PC-3 (cell line): ENCODE measurements at regions not wholly inside any gene's neighbourhood (a gene's known extent, or its start where the extent isn't known, plus 50 kb on each side); places are given as distances from the start of the nearest gene placed in this dataset.

Source experiments
- ATAC-seq: fragments of 200-7000 bp; cut with Tn5 transposase; 2 replicates; pipeline ENCODE4 v1.9.1; 2020; ENCODE audit warnings: mild to moderate bottlenecking, moderate library complexity
- BruUV-seq: library from RNA; stranded (reverse); fragments of 400-500 nt; replicated peaks from 2 replicates; lab custom pipeline; 2021; lab: Mats Ljungman, UMichigan
- CTCF ChIA-PET: fragments of 300-600 bp; sonication (Branson Sonifier 250); formaldehyde crosslinking; loops from one replicate; lab custom pipeline; 2022; ENCODE audit warnings: antibody characterized with exemption; lab: Charles Lee
- POLR2A ChIA-PET: fragments of 300-600 bp; sonication (Branson Sonifier 250); formaldehyde crosslinking; loops from one replicate; lab custom pipeline; 2022; ENCODE audit warnings: antibody characterized with exemption; ENCODE audit not compliant: unreplicated experiment; lab: Charles Lee
- DNase-seq: peaks from one replicate; pipeline ENCODE4 v3.0.0-alpha.2; 2015
- H2AFZ ChIP-seq: fragments of 300-600 bp; sonication (generic); 2 replicates; pipeline ENCODE4 v1.6.0; 2016; ENCODE audit warnings: antibody characterized with exemption, low read length
- H3F3A ChIP-seq: fragments of 300-600 bp; sonication (generic); one replicate; pipeline ENCODE4 v1.6.0; 2017; ENCODE audit warnings: antibody characterized with exemption, low read length, control low read depth, mild to moderate bottlenecking; ENCODE audit not compliant: unreplicated experiment
- H3K27ac ChIP-seq: fragments of 300-600 bp; sonication (generic); 2 replicates; pipeline ENCODE4 v1.5.1; 2016; ENCODE audit warnings: mild to moderate bottlenecking, low read length
- H3K27me3 ChIP-seq: fragments of 300-600 bp; sonication (generic); 2 replicates; pipeline ENCODE4 v1.6.1; 2016; ENCODE audit warnings: low read length, mixed read lengths
- H3K36me3 ChIP-seq: fragments of 300-600 bp; sonication (generic); 2 replicates; pipeline ENCODE4 v1.6.1; 2016; ENCODE audit warnings: low read depth, mixed run types, low read length, mixed read lengths
- H3K4me1 ChIP-seq: fragments of 300-600 bp; sonication (generic); 2 replicates; pipeline ENCODE4 v1.5.1; 2016; ENCODE audit warnings: low read length; ENCODE audit not compliant: insufficient read depth
- H3K4me2 ChIP-seq: fragments of 300-600 bp; sonication (generic); 2 replicates; pipeline ENCODE4 v1.6.0; 2016; ENCODE audit warnings: low read length
- H3K4me3 ChIP-seq: fragments of 300-600 bp; sonication (generic); 2 replicates; pipeline ENCODE4 v1.5.1; 2016; ENCODE audit warnings: mild to moderate bottlenecking, low read length, mixed read lengths
- H3K79me2 ChIP-seq: fragments of 300-600 bp; sonication (generic); 2 replicates; pipeline ENCODE4 v1.6.1; 2017; ENCODE audit warnings: low read length, mixed read lengths
- H3K9ac ChIP-seq: fragments of 300-600 bp; sonication (generic); 2 replicates; pipeline ENCODE4 v1.6.0; 2016; ENCODE audit warnings: mild to moderate bottlenecking, low read length
- H3K9me2 ChIP-seq: fragments of 300-600 bp; sonication (generic); replicated peaks from 2 replicates; pipeline ENCODE4 v1.6.1; 2016; ENCODE audit warnings: mixed run types, low read length, mixed read lengths
- H3K9me3 ChIP-seq: fragments of 300-600 bp; sonication (generic); 2 replicates; pipeline ENCODE4 v1.6.1; 2016; ENCODE audit warnings: low read length, mixed read lengths
- H4K20me1 ChIP-seq: fragments of 300-600 bp; sonication (generic); 2 replicates; pipeline ENCODE4 v1.6.1; 2016; ENCODE audit warnings: low read length, mixed read lengths
- EZH2 ChIP-seq: fragments of 300-600 bp; sonication (generic); IDR thresholded peaks from one replicate; pipeline ENCODE4 v1.6.1; 2017; ENCODE audit warnings: antibody characterized with exemption, mild to moderate bottlenecking, low read length; ENCODE audit not compliant: unreplicated experiment
- EZH2phosphoT487 ChIP-seq: fragments of 300-600 bp; sonication (generic); IDR thresholded peaks from 2 replicates; pipeline ENCODE4 v1.6.1; 2018; ENCODE audit warnings: mild to moderate bottlenecking, antibody characterized with exemption, low read length, borderline replicate concordance
- intact Hi-C: fragments of 100-400 bp; cut with micrococcal nuclease; formaldehyde crosslinking; loops from 2 replicates; pipeline ENCODE4 v1.9.0; 2023
- TF ChIP-seq, protein P1 (sequence below): fragments of 300-600 bp; sonication (generic); conservative IDR thresholded peaks from 2 replicates; pipeline ENCODE4 v1.5.1; 2017; ENCODE audit warnings: antibody characterized with exemption, low read depth, mild to moderate bottlenecking, low read length

DNA sequence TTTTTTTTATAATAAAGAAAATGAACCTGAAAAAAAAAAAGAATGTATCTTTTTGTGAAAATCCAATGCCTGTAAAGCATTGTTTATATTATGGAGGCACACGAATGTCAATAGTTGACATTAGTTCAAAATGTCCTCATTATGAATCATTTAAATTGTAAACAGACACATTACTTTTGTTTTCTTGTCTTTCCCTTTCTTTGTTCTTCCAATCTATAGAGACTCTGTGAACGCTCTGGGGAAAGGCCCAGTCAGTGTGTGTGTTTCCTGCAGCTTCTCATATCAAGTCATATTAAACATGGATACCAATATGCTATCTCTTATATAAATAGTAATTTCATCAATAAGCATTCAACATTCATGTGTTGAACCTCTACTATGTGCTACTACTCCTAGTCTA is 193.1 kb downstream of the KCTD12 start:
- ATAC-seq (no peak; the same call in 1 of the 2 replicates), DNase-seq (no peak)
- no peaks in the 10 kb centered on the region for H3K4me1 ChIP-seq
- no peak overlapping the region for H3K9ac ChIP-seq
- H3K36me3 ChIP-seq, result no peaks in the 10 kb centered on the region
- POLR2A ChIA-PET, result no interaction called here
- BruUV-seq, result no TSS peak
- TF ChIP-seq EZH2phosphoT487, result no peak
- TF ChIP-seq, protein P1, sequence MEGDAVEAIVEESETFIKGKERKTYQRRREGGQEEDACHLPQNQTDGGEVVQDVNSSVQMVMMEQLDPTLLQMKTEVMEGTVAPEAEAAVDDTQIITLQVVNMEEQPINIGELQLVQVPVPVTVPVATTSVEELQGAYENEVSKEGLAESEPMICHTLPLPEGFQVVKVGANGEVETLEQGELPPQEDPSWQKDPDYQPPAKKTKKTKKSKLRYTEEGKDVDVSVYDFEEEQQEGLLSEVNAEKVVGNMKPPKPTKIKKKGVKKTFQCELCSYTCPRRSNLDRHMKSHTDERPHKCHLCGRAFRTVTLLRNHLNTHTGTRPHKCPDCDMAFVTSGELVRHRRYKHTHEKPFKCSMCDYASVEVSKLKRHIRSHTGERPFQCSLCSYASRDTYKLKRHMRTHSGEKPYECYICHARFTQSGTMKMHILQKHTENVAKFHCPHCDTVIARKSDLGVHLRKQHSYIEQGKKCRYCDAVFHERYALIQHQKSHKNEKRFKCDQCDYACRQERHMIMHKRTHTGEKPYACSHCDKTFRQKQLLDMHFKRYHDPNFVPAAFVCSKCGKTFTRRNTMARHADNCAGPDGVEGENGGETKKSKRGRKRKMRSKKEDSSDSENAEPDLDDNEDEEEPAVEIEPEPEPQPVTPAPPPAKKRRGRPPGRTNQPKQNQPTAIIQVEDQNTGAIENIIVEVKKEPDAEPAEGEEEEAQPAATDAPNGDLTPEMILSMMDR, result no peak
- no peak for TF ChIP-seq EZH2
- no peak overlapping the region for H3K27ac ChIP-seq
- H2AFZ ChIP-seq, result no peak overlapping the region
- H3K9me3 ChIP-seq, result no peaks in the 10 kb centered on the region
- no peak overlapping the region for H3K4me2 ChIP-seq
- no peaks in the 10 kb centered on the region for H4K20me1 ChIP-seq
- intact Hi-C loops, result no loop called here
- H3K9me2 ChIP-seq, result no peaks in the 10 kb centered on the region
- no peaks in the 10 kb centered on the region for H3K79me2 ChIP-seq
- CTCF ChIA-PET, result no interaction called here
- peaks cover 12% of the 10 kb centered on the region for H3K27me3 ChIP-seq
- H3K4me3 ChIP-seq, result no peak overlapping the region
- no peaks in the 10 kb centered on the region for H3F3A ChIP-seq

DNA sequence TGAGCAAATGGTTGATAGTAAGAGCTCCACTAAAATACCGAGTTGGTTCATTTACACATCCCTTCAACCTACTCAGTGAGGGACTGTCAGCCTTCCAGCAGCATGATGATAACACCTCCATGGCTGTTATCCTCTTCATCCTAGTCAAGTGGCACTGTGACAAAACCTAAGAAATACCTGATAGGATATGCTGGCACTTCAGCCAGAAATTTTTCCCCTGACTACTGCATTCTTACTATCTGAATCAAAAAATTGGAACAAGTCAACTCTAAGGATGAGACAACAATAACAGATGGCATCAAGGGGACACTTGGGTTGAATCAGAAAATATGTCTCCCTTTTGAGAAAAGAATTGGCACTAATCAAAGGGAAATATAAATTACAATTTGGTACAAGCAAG is 193.9 kb downstream of the KCTD12 start:
- no peak for DNase-seq
- Histone ChIP-seq H3K9me2 (no peaks in the 10 kb centered on the region), H2AFZ (no peak overlapping the region), H3K4me1 (no peaks in the 10 kb centered on the region), H3K27ac (no peak overlapping the region), H3K4me2 (no peak overlapping the region), H3K27me3 (peaks cover 17% of the 10 kb centered on the region), H3K36me3 (no peaks in the 10 kb centered on the region), H3K4me3 (no peak overlapping the region), H3K9ac (no peak overlapping the region), H3K9me3 (no peaks in the 10 kb centered on the region), H3F3A (no peaks in the 10 kb centered on the region), H4K20me1 (no peaks in the 10 kb centered on the region), H3K79me2 (no peaks in the 10 kb centered on the region)
- ATAC-seq, result no peak
- intact Hi-C loops, result no loop called here
- TF ChIP-seq EZH2, result no peak
- TF ChIP-seq, protein P1, result no peak
- no peak for TF ChIP-seq EZH2phosphoT487
- CTCF ChIA-PET, result no interaction called here
- POLR2A ChIA-PET, result no interaction called here
- no TSS peak for BruUV-seq

DNA sequence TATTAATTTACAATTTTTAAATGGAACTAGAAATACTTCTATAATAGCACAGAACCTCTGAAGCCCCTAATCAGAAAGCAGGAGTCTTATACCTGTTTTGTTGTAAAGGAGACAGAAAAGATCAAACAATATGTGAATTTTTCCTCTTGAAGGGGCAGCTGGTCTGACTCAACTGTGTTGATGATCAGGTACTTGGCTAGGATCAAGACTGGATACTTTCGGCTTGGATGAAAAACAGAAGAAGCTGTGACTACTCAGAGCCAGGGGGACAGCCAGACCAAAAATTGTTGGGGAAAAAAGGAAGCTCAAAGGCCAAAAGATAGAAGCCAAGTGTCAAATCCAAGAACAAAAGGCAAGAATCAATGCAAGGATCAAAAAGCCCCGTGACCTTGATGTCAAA is 195.6 kb downstream of the KCTD12 start:
- H3K36me3 ChIP-seq, result no peaks in the 10 kb centered on the region
- H3K4me2 ChIP-seq, result no peak overlapping the region
- no peaks in the 10 kb centered on the region for H3F3A ChIP-seq
- no peaks in the 10 kb centered on the region for H3K9me3 ChIP-seq
- H4K20me1 ChIP-seq, result no peaks in the 10 kb centered on the region
- no peak overlapping the region for H3K27ac ChIP-seq
- POLR2A ChIA-PET, result no interaction called here
- BruUV-seq, result no TSS peak
- intact Hi-C loops, result no loop called here
- no peaks in the 10 kb centered on the region for H3K79me2 ChIP-seq
- no peaks in the 10 kb centered on the region for H3K4me1 ChIP-seq
- no peak overlapping the region for H2AFZ ChIP-seq
- H3K4me3 ChIP-seq, result no peak overlapping the region
- H3K9ac ChIP-seq, result no peak overlapping the region
- TF ChIP-seq EZH2 (no peak), EZH2phosphoT487 (no peak)
- TF ChIP-seq, protein P1, result no peak
- CTCF ChIA-PET, result no interaction called here
- no peak for ATAC-seq
- H3K9me2 ChIP-seq, result no peaks in the 10 kb centered on the region
- no peak for DNase-seq
- H3K27me3 ChIP-seq, result peaks cover 21% of the 10 kb centered on the region
